Fibroblast of peridontal ligament (primary cell): ENCODE measurements at regions not wholly inside any gene's neighbourhood (a gene's known extent, or its start where the extent isn't known, plus 50 kb on each side); places are given as distances from the start of the nearest gene placed in this dataset.

Experiments
- DNase-seq: peaks from one replicate; pipeline ENCODE4 v3.0.0-alpha.2; 2010; ENCODE audit errors: extremely low read depth

- DNase-seq, result no peak
Observed at GRCh38 chr1:81577004-81577697, 223.6 kb upstream of the ADGRL2 start.

- no peak for DNase-seq
Observed at GRCh38 chr1:81574408-81574807, 226.3 kb upstream of the ADGRL2 start.

- no peak for DNase-seq
Observed at GRCh38 chr1:81573458-81573857, 227.3 kb upstream of the ADGRL2 start.

- DNase-seq, result no peak
Observed at GRCh38 chr1:81571946-81572345, 228.8 kb upstream of the ADGRL2 start.

GRCh38 chr1:81569761-81570160 is 231.0 kb upstream of the ADGRL2 start:
- DNase-seq, result no peak

GRCh38 chr1:81563632-81564031 is 237.1 kb upstream of the ADGRL2 start:
- DNase-seq, result no peak

GRCh38 chr1:81562934-81563333 is 237.8 kb upstream of the ADGRL2 start:
- DNase-seq, result no peak

- no peak for DNase-seq
Observed at GRCh38 chr1:81560629-81561028, 240.1 kb upstream of the ADGRL2 start.

GRCh38 chr1:81559662-81560350 is 240.9 kb upstream of the ADGRL2 start:
- DNase-seq, result no peak

- DNase-seq, result no peak
Observed at GRCh38 chr1:81558291-81559076, 242.2 kb upstream of the ADGRL2 start.

GRCh38 chr1:81556968-81557367 is 243.8 kb upstream of the ADGRL2 start:
- no peak for DNase-seq

- no peak for DNase-seq
Observed at GRCh38 chr1:81554534-81554933, 246.2 kb upstream of the ADGRL2 start.

- DNase-seq, result no peak
Observed at GRCh38 chr1:81554108-81554507, 246.6 kb upstream of the ADGRL2 start.

- DNase-seq, result no peak
Observed at GRCh38 chr1:81553503-81553902, 247.2 kb upstream of the ADGRL2 start.

- DNase-seq, result no peak
Observed at GRCh38 chr1:81551946-81552345, 248.8 kb upstream of the ADGRL2 start.

- no peak for DNase-seq
Observed at GRCh38 chr1:81550753-81551152, 250.0 kb upstream of the ADGRL2 start.

GRCh38 chr1:81549588-81550127 is 251.1 kb upstream of the ADGRL2 start:
- DNase-seq, result peak; percentile 68

- DNase-seq, result no peak
Observed at GRCh38 chr1:81548918-81549587, 251.7 kb upstream of the ADGRL2 start.

- DNase-seq, result peak; percentile 48
Observed at GRCh38 chr1:81547912-81548303, 252.8 kb upstream of the ADGRL2 start.

GRCh38 chr1:81547261-81547911 is 253.3 kb upstream of the ADGRL2 start:
- no peak for DNase-seq

GRCh38 chr1:81545734-81546133 is 255.0 kb upstream of the ADGRL2 start:
- DNase-seq, result no peak
